ENCODE measurements at regions not wholly inside any gene's neighbourhood (a gene's known extent, or its start where the extent isn't known, plus 50 kb on each side); places are given as distances from the start of the nearest gene placed in this dataset.
"Not testable (repeated sequence)": the region's sequence is repeated elsewhere in the genome, so short reads cannot be mapped to it uniquely, and the experiment has no call there.

DNA sequence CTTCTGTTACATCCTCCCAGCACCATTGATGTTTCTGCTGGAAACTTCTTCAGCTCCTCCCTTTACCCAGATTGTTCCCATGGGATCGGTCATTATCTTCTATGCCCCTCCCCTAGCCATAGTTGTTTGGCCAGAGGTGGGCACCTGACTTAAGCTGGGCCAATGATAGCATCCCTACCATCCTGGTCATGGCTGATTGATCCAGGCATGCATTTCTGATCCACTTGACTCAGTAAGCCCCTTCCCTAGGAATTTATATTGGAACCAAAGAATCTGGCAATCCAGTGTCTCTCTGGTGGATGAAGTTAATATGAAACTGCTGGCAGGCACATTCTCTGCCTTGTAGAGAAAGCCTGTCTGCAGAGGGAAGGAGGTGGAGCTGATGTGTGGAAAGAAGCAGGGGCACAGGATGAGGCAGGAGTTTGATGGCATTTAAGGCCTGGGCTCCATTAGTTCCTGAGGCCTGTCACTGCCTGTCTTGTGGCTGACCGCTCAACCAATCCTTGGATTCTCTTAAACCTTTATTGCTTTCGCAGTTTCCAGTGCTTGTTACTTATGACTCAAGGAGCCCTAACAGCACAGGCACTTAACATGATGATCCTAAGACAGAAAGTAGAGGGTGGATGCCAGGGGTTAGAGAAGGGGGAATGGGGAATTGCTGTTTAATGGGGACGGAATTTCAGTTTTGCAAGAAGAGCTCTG is 152.4 kb downstream of the ABCC12 start:
- DNase-seq = no peak

DNA sequence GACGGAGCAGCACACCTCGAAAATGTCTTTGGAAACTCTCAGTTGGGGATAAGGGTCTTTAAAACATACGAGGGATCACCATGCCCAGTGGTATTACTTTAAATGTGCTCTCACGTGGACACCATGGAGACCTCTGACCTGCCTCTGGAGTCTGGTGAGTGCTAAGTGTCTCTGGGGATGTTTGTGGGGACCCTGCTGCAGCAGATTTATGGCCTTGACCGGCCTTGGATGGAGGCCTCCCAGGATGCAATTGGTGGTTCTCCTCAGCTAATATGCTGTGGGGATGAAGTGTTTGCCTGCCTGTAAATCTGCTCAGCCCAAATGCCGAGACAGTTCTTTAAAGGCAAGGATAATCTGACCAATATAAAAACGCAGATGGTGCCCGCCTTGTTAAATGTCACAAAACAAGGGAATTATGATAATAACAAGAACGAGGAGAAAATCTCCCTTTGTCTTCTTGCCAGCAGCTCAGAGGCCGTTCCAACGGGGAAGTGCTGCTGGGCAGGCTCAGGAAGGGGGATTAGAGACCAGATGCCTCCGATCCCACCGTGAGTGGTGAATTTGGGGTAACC is 154.4 kb downstream of the ABCC12 start:
- no peak for DNase-seq

DNA sequence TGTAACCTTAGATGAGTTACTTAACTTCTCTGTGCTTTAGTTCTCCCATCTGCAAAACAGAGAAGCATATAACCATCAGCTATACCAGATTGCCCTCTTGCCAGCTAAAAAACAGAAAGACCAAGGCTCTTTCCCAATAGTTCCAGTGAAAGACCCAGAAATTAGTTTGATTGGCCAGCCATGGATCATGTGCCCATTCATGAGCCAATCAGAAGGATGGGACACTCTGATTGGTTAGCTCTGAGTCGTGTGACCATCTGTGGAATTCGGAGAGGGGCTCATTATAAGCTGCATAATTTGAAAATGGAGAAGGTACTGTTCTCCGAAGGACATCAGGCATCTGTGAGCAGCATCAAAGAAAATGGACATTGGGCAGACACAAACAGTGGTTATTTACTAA is 155.2 kb downstream of the ABCC12 start:
- DNase-seq = no peak

DNA sequence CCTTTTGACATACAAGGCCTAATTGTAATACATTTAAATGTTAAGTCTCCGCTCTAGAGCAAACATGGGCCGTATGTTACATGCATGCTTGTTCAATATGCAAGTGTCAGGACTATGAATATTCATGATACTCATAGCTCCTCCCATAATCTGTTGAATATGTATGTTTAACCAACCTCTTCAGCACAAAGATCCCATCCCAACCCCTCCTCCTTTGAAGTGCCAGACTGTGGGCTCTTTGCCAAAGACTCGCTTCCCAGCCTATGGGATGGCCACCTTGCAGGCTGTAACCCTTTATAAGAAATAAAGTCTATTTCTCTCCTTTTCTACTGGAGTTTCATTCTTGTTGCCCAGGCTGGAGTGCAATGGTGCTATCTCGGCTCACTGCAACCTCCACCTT is 156.2 kb downstream of the ABCC12 start:
- DNase-seq = no peak

DNA sequence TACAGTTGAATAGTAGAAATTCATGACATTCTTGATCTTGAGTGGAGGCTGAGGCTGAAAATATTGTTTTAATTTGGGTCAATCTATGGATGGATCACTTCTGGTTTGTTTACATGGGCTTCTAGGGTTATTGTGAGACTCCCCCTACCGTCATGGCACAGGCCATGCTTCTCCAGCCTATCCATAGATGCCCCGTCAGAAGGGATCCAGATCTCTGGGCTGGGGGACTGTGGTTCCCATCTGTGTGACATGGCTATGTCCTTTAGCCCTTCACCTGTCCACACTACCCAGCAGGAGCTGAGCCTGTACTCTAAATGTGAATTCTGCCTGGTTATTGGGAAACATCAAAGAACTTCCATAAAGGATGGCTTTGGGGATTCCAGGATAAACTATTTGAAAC is 160.4 kb downstream of the ABCC12 start:
- DNase-seq = no peak

DNA sequence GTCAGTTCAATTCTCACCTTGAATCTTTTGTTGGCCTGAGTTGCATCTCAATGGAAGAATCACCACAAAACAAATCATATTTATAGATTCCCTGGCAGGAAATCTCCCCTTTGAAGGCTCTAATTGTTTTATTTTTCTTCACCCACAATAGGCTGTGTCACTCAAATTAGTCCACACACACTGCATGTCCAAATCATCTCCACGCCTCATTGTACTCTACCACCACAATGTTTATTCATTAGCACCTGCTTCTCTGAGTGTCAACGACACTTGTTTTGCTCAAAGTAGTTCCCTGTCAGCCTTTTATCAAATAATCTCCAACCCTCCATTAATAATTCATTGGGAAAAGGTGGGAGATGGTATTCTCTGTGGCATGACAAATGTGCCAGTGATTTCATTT is 164.3 kb downstream of the ABCC12 start:
- DNase-seq = no peak

DNA sequence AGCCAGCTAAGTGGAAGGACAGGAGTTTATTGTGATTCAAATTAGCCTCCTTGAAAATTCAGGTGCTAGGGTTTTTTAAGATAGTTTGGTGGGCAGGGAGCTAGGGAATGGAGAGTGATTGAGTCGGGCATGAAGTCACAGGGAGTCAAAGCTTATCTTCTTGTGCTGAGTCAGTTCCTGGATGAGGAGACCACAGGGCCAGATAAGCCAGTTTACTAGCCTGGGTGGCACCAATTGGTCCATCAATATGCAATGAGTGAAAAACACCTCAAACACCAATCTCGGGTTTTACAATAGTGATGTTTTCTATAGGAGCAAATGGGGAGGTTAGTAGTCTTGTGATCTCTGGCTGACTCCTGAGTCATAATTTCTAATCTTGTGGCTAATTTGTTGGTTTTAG is 165.1 kb downstream of the ABCC12 start:
- DNase-seq = no peak

DNA sequence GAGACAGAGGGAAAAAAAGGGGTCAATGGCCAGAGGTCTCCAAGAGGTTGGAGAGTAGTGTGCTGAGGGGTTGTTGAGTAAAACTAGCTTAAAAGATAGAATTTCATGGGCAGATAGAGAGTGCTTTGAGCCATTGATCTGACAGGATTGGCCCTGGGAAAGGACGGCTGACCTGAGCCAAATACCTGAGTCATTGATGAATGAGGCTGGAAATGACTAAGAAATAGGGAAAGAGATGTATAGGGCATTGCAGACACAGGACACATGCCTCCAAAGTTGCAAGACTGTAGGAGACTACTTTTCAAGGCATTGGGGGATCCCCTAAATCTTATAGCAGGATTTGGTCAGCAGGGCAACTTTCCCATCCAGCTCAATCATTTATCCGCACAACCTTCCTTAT is 168.7 kb downstream of the ABCC12 start:
- no peak for DNase-seq

DNA sequence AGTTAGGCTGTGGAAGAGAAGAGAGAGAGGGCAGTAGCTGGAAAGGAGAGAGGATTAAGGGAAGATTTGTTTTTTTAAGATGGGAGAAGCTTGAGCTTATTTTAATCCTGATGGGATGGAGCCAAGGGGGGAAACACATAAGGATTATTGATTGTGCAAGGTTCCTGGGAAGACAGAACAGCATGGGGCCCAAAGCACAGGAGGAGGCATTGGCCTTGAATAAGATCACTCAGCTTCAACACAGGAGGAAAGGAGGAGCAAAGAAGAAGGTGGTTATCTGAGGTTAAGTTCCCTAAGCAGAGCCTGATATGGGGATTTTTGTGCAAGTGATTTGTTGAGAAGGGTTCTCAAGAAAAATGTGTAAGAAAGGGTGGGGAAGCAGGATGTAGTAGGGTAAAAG is 169.8 kb downstream of the ABCC12 start:
- no peak for DNase-seq

DNA sequence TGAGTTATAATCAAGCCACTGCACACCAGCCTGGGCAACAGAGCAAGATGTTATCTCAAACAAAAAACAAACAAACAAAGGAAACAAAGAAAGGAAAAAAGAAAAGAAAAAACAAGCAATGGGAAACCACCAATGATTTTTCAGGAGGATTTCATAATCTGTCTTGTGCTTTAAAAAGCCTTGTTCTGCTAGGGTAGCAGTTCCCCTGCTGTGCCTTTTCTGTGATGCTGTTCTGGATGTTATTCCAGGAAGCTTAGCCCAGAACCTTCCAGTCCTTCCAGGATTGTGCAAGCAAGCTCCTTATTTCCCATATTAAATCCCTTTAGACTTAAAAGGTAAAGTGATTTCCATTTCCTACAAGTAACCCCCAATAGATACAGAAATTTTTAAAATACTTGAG is 171.1 kb downstream of the ABCC12 start:
- DNase-seq = no peak

DNA sequence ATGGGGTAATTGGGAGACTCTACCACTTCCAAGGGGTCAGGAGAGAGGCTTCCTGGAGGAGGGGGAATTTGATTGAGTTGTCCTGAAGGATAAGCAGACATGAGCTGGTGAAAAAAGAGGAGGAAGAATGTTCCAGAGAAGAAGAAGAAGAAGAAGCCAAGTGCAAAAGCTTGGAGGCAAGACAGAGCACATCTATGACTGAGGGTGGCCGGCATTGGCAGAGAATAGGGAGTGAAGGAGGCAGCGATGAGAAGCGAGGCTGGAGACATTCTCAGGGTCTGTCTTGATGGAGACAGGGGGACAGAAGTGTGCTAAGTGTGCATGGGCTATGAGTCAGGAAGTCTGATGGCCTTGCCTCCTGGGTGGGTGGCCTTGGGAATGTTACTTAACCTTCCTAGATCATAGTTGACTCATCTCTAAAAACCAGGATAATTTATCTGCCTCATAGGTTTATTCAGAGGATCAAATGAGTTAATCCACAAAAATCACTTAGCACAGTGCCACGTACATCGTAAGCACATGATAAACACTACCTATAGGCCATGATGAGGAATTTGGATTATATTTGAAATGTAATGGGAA is 171.7 kb downstream of the ABCC12 start:
- no peak for DNase-seq

DNA sequence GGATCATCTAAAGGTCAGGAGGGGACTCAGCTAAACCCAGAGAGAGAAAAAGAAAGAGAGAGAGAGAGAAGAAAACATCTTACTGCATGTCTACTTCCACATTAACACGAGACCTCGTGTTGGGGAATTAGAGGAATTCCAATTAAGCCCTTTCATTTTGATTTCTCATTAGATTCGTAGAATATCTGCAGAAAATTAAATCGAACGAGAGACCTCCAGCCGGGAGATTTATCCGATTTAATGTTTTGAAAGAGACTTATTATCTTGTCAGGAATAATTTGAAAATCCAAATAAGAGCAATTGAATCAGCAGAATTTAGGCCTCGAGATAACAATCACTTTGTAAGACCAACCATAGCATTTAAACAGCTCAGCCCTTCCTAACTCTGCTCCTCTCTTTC is 175.6 kb downstream of the ABCC12 start:
- no peak for DNase-seq

DNA sequence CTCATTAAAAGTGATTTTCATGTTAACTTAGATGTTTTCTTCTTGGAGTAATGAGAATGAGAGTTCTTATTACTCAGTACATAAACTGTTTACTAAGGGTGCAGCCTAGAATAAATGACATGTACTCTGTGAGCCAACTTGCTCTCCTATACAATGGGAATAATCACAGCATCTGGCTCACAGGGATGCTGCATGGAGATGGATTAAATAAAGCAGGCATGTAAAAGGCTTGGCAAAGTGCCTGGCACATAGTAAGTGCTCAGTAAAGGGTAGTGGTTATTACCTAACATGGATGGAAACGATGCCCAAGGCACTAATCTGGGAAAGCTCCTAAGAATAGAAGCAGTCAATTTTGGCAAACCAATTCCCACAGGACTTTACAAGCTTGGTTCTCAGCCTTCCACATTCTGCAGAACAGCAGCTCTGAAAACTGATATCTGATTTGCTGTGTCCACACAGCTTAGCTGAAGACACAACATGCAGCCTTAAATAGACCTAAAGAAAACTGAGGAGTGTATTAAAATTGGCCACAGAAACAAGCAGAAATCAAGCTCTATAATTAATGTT is 176.1 kb downstream of the ABCC12 start:
- DNase-seq = no peak

DNA sequence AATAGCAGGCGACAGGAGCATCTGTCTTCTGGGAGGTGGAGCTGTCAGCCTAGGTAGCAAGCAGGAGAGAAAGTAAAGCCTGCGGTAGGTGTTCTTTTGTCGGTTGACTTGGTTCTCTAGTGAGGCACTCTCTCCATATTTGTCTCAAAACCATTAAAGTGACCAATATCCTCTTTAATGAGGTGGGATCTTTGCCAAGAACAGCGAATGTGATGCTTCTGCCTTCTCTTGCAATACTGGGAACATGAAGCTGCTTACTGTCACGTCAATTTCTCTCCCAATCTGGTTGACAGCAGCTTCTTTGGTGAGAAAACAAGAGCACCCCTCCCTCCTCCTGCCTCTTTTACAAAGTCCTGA is 176.7 kb downstream of the ABCC12 start:
- DNase-seq = no peak

DNA sequence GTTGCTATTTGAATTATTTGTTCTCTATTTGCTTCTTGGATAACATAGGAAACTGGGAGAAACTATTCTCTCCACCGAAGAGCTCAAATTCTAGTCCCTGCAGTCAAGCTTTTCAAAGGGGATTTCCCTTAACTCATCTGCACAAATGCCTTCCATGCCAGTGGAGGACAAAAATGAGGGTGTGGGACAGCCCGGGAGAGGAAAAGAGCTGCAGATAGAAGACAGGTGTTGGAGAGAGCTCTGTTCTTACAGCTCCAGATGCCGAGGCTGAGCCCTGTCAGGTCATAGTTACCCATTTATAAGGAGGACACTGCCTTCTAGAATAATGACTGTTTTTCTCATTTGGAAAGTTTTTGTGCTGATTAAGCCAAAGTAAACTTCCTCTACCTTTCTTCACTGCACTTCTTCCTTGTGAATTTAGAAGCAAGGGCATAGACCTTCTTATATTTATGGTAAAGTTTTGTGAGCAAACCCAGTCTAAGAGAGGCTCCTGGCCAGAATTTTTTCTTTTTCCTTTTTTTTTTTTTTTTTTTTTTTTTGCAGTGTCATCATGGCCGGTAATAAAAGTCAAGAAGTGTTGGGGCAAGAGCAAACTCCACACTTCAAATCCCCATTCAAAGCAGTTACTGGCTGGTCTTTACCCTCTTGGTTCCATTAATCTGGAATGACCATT is 177.2 kb downstream of the ABCC12 start:
- no peak for DNase-seq

DNA sequence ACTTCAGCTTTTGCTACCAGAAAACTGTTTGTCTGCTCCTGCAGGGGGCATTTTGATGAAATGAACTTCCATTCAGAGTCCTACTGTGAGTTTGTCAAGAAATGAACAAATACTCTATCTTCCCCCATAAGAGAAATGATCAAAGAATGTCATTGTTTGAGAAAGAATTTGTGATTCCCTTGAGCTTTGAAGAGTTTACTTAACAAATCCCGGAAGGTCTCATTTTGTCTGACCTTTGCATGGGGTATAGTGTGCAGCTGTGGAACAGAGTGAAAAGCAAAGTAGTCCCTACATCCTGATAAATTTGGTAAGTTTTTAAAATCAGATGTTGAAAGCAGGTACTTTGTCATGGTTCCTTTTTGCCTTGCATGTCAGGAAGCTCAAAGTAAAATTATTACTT is 178.0 kb downstream of the ABCC12 start:
- DNase-seq = no peak

DNA sequence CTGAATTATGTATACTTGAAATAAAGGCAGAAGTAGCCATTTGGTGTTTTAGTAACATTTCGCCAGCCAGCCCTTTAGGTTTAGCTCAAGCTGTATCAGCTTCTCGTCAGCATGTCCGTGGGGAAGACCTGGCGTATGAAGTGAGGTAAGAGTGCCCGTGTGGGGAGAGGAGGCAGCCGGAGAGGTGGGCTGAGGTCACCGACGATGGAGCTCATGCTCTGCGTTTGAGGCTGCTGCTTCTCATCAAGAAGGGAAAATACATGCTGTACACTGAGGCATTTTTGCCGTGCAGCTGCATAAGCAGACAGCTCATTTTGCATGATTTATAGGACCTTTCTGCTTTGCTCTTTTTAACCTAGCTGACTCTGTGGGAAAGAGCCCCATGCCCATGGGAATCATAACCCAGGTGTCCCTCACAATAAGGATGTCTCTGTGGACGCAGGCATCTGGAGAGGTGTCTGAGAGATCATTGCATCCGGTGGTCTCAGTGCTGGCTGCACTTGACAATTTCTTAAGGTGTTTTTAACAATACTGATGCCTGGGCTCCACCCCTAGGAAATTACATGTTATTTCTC is 179.1 kb downstream of the ABCC12 start:
- no peak for DNase-seq

DNA sequence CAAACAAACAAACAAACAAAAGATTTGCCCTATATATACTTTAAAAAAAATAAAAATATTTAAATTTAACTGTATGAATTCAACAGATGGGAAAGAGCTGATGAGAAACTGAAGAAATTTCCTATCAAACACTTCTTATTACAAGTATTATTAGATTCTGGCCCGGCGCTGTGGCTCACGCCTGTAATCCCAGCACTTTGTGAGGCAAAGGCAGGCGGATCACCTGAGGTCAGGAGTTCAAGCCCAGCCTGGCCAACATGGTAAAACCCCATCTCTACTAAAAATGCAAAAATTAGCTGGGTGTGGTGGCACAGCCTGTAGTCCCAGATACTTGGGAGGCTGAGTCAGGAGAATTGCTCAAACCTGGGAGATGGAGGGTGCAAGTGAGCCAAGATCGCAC is 180.8 kb downstream of the ABCC12 start:
- not testable (repeated sequence) for DNase-seq

DNA sequence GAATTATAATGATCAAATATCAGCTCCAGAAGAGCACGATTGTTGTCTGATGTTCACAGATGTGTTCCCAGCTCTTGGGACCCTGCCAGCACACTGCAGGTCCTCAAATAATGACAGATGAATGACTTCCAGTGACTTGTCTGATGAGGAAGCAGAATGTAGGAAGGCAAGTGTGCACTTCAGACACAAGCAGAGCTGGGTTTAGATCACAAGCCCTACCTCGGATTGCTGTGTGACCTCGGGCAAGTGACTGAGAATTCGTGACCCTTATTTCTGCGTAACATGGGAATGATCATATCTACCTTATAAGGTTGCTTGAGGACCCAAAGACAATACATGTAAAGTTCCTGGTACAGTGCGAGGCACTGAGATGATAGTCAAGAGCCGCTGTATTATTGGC is 182.2 kb downstream of the ABCC12 start:
- no peak for DNase-seq

DNA sequence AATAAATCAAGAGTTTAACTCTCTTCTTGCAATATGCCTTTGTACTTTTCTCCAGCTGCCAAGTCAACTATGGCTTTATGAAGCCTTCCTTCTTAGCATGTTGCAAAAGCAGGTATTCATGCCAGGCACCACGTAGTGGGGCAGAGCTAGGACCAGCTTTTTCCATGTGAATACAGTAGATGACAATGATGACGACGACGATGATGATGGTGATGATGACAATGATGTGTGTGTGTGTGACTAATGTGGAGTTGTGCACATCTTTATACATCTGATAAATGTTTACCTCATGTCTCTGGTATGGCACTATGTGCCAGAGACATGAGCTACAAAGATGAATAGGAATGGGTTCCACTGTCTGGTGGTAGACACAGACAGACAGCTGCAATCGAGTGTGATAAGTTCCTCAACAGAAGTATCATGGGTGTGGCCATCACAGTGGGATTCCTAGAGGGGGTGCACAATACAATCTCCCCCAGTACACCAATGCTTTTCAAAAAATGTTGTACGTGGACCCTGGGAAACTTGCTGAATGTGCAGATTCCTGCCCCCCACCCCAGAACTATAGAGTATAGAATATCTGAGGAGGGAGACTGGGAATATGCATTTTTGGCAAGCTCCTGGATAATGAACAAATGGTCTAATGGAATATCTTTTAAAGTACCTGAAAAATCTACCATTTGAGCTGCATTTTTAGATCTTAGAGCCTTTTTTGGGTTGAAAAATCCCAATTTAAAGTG is 183.4 kb downstream of the ABCC12 start:
- no peak for DNase-seq

DNA sequence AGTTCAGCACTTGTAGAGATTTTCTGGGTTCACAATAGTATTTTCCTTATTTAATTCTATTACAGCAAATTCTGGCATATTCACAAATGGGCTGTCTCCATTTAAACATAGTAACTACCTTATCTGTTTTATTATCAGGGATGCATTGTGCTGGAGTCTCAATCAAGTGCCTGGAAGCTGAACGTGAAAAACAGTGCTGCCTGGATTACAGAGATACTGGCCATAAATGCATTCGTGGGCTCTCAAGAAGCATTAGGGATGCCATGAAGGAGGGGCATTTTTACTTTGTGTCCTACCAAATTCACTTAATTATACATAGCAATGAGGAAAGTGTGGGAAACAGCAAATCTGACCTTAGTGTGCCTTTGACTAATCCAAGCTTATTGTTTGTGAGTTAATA is 184.6 kb downstream of the ABCC12 start:
- DNase-seq = no peak

DNA sequence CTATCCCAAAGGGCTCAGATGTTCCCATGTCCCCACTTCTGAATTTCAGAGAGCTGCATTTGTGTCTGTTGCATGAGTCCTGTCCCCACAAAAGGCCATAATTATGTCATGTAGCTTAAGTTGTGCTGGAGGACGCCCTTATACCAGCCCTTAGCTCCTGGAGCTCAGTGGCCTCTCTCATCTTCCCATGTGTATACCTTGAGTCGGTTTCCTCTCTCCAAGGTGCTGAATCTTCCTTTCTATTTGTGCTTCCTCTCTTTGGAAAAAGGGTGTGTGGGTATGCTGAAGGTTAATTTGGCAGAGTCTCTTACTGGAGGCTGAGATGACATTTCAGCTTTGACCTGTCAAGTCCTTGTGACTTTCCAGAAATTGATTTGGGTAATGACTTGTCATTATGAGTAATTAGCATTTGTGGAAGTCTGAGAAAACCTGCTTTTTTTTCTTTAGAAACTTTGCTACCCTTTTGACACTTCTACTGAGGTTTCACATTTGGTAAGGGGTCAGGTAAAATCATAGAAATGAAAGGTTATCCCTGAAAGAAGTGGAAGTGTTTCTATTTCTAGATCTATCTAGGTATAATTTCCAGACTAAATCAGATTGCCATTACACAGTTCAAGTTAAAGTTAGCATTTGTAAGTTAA is 185.4 kb downstream of the ABCC12 start:
- no peak for DNase-seq

All from CD4-positive, alpha-beta T cell treated with Interleukin-4 for 1 hour (primary cell).